HepG2 (cell line): ENCODE measurements at regions not wholly inside any gene's neighbourhood (a gene's known extent, or its start where the extent isn't known, plus 50 kb on each side); places are given as distances from the start of the nearest gene placed in this dataset.

Experiments
- EP300 ChIP-seq, 3 experiments: sonication (generic) in 1 of 3; formaldehyde crosslinking in 1 of 3; IDR thresholded peaks; 2 replicates each; pipeline versions ENCODE4 v1.5.1 to v1.6.1; 2011 to 2020; ENCODE audit warnings: low read depth in 2 of 3, low read length in 2 of 3, borderline replicate concordance in 1 of 3, improper control_type of control experiment in 1 of 3, mild to moderate bottlenecking in 1 of 3, missing genetic modification reagents in 1 of 3, moderate library complexity in 1 of 3
- EZH2 ChIP-seq: conservative IDR thresholded peaks from 2 replicates; pipeline ENCODE4 v1.6.1; 2012; ENCODE audit warnings: mild to moderate bottlenecking, low read depth, low read length, moderate library complexity
- FIP1L1 ChIP-seq: fragments of 200-400 bp; formaldehyde crosslinking; IDR thresholded peaks from 2 replicates; pipeline ENCODE4 v1.6.1; 2018; ENCODE audit warnings: low read depth, mild to moderate bottlenecking, low read length, moderate library complexity, borderline replicate concordance; ENCODE audit not compliant: insufficient read depth
- FOXM1 ChIP-seq: sonication (generic); formaldehyde crosslinking; IDR thresholded peaks from 2 replicates; pipeline ENCODE4 v1.5.0; 2020; ENCODE audit warnings: missing genetic modification reagents
- HCFC1 ChIP-seq: fragments of 150-350 bp; IDR thresholded peaks from 2 replicates; pipeline ENCODE4 v1.6.1; 2014; ENCODE audit warnings: low read depth, low read length
- SALL2 ChIP-seq: sonication (generic); formaldehyde crosslinking; IDR thresholded peaks from 2 replicates; pipeline ENCODE4 v1.8.1; 2023; ENCODE audit warnings: mild to moderate bottlenecking, missing genetic modification reagents, inconsistent platforms
- SP2 ChIP-seq: sonication (generic); formaldehyde crosslinking; IDR thresholded peaks from 2 replicates; pipeline ENCODE4 v1.5.1; 2020; ENCODE audit warnings: mild to moderate bottlenecking, missing genetic modification reagents
- TF ChIP-seq, protein P1 (sequence below): sonication (generic); formaldehyde crosslinking; IDR thresholded peaks from 2 replicates; pipeline ENCODE4 v1.4.0; 2020; ENCODE audit warnings: missing genetic modification reagents
- TF ChIP-seq, protein P2 (sequence below): sonication (generic); formaldehyde crosslinking; IDR thresholded peaks from 2 replicates; pipeline ENCODE4 v1.5.0; 2020; ENCODE audit warnings: mild to moderate bottlenecking, missing genetic modification reagents, moderate library complexity

DNA sequence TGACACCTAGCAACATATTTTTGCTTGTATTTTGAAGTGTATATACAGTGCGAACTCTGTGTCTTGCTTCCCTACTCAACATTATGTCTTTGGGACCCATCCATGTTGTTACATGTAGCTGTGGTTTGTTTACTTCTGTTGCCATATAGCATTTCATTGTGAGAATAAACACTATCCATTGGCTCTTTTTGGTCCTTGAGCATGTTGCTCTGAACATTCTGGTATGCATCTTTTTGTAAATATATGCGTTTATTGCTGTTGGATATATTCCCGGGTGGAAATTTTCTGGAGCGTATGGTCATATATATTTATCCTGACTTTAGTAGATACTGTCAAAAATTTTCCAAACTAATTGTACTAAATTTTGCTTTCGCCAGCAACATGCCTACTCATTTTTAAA, 222.5 kb upstream of the SPTLC3 start:
- no peak for TF ChIP-seq EZH2
- TF ChIP-seq SP2, result no peak
- TF ChIP-seq, protein P1, sequence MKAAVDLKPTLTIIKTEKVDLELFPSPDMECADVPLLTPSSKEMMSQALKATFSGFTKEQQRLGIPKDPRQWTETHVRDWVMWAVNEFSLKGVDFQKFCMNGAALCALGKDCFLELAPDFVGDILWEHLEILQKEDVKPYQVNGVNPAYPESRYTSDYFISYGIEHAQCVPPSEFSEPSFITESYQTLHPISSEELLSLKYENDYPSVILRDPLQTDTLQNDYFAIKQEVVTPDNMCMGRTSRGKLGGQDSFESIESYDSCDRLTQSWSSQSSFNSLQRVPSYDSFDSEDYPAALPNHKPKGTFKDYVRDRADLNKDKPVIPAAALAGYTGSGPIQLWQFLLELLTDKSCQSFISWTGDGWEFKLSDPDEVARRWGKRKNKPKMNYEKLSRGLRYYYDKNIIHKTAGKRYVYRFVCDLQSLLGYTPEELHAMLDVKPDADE (CRISPR knock-in tag), result no peak
- no peak for TF ChIP-seq HCFC1
- TF ChIP-seq FIP1L1, result no peak
- no peak for TF ChIP-seq EP300 (IDR thresholded peaks at IDR 0.05; ENCODE audit: low read depth in 2 of 2, low read length in 2 of 2)
- TF ChIP-seq EP300 (CRISPR knock-in tag; IDR thresholded peaks at IDR 0.05; ENCODE audit: borderline replicate concordance), result no peak
- no peak for TF ChIP-seq SALL2 (CRISPR knock-in tag)
- TF ChIP-seq, protein P2, sequence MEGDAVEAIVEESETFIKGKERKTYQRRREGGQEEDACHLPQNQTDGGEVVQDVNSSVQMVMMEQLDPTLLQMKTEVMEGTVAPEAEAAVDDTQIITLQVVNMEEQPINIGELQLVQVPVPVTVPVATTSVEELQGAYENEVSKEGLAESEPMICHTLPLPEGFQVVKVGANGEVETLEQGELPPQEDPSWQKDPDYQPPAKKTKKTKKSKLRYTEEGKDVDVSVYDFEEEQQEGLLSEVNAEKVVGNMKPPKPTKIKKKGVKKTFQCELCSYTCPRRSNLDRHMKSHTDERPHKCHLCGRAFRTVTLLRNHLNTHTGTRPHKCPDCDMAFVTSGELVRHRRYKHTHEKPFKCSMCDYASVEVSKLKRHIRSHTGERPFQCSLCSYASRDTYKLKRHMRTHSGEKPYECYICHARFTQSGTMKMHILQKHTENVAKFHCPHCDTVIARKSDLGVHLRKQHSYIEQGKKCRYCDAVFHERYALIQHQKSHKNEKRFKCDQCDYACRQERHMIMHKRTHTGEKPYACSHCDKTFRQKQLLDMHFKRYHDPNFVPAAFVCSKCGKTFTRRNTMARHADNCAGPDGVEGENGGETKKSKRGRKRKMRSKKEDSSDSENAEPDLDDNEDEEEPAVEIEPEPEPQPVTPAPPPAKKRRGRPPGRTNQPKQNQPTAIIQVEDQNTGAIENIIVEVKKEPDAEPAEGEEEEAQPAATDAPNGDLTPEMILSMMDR (CRISPR knock-in tag), result no peak
- TF ChIP-seq FOXM1 (CRISPR knock-in tag), result no peak
